ENCODE measurements at regions not wholly inside any gene's neighbourhood (a gene's known extent, or its start where the extent isn't known, plus 50 kb on each side); places are given as distances from the start of the nearest gene placed in this dataset.
"Not testable (repeated sequence)": the region's sequence is repeated elsewhere in the genome, so short reads cannot be mapped to it uniquely, and the experiment has no call there.

DNA sequence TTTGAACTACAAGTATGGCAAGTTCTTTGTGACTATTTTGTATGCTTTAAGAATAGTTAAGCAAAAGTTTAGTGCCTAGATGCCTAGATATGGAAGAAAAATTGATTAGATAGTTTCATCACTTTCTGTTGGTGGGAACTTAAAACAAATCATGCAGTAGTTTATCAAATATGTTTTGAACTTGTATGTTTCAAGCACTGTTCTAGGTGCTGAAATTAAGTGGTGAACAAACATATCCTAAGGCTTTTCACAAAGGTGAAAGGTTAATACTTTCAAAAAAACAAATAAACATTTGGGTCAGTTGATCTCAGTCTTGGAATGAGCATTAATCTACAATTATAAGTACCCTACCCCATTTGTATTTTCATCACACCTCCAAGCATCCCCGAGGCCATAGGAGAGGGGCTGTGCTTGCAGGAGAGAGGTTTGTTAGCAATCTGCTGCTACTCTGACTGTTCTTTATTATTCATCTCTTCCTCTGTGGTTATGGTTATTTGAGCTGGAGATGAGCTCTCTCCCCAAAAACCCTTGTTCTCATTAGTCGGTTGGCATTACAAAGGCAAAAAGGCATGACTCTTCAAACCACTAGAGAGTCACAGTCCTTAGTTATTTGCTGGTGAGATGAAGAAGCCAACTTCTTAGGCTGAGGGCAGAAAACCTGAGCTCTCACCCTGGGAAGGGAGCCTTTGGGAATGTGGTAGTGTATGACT lies 103.9 kb upstream of the FHL2 start:
- DNase-seq (ENCODE audit: low read depth, low spot score) = no peak

DNA sequence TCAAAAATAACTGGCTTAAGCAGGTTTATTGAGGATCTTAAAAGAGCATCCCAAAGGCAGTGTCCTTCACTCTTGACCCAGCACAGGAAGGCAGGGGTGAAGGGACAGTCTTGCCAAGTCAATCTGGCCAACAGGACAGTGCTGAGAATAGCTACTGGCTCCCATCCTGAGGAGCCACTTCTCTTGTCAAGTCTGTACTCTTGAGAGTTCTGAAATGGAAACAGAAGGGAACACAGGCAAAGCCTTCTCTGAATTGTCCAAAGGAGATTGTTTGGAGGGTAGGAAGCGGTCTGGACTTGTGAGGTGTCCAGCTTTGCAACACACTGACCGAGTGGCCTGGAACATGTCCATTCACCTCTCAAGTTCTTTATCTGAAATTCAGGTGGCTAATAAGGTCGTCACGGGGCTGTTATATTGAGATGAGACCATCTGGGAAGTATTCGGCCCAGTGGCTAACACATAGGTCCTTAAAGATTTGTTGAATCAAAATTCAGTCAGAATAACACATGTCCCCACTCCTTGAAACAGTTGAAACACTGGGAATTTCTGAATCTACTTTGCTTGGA lies 99.5 kb upstream of the FHL2 start:
- no peak for DNase-seq (ENCODE audit: low read depth, low spot score)

DNA sequence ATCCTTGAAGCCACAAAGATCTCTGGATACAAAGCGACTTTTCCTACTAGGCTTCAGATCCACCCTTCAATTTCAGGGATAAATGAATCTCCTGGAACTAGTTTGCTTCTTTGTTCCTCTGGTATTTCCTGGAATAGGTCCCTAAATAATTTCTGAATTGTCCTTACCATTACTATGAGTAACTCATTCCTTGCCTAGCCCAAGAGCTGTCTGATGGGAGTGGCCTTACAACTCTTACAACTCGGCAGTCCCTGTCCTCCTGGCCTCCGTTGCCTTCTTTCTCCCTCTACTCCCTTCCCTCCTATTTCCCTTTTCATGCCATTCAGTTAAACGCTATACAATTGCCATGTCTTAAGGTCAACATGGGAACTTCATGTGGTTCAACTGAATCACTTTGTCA lies 98.2 kb upstream of the FHL2 start:
- no peak for DNase-seq (ENCODE audit: low read depth, low spot score)

DNA sequence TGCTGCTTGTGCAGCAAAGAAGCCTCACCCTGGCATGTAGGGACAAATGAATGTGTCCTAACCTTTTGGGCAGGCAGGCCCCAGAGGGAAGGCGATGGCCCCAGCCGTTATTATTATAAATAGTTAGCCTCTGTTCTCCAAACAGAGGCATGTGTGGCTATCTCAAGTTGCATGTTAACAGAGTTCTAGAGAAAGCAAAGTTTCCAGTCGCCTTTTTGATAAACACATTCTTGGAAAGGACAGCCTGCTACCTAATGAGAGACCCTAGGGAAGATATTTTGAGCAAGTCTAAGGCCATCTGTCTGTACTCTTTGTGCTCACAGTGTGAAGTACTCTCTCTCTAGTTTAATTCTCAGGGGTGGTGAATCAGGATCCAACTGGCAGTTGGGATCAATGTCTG lies 97.4 kb upstream of the FHL2 start:
- no peak for DNase-seq (ENCODE audit: low read depth, low spot score)

DNA sequence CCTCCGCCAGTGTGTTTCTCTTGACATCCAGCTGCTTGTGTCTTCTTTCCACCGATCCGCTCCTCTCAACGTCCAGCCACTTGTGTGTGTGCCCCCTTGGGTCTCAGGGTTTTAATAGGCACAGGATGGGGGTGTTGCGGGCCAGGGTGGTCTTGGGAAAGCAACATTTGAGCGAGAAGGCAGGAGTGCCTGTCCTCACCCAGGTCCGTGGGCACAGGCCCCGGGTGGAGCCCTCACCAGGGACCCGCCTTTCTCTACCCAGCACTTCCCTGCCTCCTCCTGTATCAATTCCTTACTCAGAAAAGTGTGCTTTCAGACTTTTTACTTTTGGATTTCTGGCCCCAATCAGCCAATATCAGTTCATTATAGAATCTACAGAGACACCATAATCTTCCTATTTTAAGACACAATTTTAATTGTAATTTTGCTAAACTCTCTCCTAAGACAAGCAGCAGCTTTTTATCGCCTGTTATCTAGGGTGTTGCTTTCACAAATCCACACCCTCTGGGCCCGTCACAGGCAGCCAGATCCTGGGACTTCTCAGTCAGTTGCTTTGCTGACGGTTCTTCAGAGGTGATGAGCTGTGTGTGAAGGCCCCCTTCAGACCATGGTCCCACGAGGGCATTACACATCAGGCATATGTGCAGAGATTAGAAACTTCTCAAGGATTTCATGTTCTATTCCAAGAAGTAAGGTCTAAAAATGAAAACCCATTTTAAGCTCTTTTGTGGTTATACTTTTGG lies 96.0 kb upstream of the FHL2 start:
- DNase-seq (ENCODE audit: low read depth, low spot score) = no peak

DNA sequence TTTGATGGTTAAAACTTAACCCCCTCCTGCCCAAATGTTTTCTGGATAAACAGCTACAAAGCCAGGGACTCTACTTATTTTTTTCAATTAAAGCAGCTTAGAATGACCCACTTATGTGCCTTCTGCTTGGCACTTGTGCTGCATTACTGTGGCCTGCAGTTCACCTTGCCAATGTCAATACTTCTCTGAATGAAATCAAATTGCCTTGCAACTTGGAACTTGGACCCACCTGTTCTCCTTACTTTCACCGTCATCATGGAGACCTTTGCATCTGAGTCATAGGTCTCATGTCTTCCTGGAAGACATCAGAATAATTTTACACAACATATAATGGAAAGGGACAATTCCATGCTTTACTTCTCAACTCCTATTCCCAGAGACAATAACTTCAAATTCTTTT lies 92.1 kb upstream of the FHL2 start:
- DNase-seq (ENCODE audit: low read depth, low spot score) = no peak

DNA sequence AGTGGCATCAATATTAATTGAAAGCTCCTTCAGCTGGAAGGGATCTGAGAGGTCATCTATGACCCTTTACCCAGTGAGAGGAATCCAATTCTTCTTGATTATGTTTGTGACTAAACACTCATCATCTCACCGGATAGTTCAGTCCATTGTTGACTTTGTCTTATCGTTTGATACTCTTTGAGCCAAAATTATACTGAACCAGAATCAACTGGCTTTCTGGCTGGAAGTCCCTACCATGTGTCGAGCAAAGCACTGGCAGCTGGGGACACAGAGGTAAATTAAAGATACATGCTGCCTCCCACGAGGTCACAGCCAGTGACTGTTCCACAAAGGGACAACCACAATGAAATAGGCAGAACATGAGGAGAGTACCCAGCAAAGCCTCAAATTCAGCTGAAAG lies 91.4 kb upstream of the FHL2 start:
- DNase-seq (ENCODE audit: low read depth, low spot score) = no peak

DNA sequence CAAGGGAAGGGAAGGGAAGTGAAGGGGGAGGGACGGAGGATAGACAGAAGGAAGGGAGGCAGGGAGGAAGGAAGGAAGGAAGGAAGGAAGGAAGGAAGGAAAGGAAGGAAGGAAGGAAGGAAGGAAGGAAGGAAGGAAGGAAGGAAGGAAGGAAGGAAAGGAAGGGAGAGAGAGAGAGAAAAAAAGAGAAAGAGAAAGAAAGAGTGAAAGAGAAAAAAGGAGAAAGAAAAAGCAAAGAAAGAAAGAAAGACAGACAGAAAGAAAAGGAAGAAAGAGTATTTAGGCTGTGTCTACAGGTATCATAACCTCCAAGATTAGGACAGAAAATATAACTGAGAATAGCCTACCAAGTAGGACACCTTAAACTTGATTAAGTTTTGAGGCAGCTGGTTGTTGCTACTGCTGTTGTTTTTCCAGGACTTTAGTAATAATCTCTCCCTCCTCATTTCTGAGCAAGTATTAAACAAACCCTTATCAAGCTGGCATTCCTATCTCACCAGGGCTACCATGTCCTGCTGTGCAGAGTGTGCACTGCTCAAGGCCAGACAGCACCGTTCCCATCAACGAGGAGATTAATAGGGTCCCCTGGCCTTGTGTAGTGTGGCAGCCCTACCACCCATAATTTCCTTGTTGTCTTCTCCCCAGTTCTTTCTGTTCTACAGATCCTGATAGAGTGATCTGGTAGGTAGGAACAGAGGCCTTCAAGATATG lies 90.5 kb upstream of the FHL2 start:
- DNase-seq (ENCODE audit: low read depth, low spot score) = no peak

DNA sequence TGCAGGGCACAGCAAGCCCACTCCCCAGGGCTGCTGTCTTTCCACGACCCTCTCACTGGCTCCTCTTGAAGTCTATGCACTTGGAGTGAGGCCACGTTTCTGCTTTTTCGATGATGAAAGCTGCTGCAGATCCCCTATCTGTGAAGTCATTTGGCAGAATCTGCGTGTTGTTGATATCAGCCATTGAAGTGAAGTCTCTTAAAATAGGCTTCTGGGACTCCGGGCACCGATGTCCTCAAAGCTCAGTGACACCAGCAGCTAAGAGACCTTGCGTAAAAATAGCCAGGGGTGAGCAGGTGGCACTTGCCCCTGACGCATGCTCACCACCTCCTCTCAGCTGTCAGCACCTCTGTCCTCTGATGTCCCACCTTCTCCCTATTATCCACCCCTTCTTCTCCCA lies 89.4 kb upstream of the FHL2 start:
- no peak for DNase-seq (ENCODE audit: low read depth, low spot score)

DNA sequence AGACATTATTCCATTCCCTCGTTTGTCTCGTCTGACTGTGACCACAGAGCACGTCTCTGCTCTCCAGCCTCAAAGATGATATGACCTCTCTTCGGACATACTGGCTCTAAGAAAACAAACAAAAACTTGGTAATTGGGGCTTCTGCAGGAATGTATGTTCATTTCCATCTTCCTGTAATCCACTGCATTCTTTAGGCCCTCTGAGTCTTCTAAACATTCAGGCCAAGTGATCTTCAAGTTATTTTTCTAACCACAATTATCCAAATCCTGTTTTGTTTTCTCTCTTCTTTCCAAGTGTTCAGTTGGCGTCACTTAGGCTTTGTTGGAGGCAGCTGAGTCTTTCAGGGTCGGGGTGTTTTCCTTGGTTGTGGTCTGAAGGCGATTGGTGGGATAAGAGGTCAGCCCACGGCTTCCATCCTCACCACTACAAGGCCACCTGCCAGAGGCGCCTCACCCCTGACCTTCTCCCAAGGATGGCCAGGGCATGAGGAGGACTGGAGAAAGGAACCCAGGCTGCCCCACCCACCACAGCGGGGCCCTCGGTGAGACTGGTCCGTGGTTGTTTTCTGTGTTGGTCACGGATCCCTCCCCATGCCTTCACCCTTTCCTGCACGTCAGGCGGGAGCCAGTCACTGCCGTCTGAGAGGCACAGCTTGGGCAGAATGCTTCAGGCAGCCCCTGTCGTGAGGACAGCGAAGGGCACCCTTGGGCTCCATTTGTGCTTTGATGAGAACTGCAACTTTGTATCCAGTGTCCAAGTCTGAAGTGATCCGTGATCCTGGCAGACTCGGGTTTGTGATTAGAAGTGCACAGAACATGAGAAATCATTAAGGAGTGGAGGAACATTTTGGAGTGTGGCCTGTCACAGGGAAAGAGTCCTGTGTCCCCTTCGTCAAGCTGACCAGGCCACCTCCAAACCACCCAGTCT lies 88.6 kb upstream of the FHL2 start:
- peak; percentile 79 for DNase-seq (ENCODE audit: low read depth, low spot score)

DNA sequence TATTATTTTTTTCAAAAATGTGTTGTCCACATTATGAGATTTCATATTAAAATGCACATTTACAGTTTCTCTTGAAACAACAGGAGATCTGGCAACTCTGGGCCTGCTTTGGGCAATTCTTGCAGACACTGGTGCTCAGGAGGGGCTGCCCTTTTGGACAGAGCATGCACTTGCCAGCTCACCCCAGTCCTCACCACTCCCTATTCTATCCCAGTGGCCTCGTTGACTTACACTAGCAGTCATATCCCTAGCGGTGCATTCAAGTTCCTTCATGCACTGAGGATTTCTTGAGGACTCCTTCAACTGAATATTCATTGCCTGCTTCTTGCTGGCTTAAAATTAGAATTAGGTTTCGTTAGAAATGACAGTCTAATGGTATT lies 87.9 kb upstream of the FHL2 start:
- no peak for DNase-seq (ENCODE audit: low read depth, low spot score)

DNA sequence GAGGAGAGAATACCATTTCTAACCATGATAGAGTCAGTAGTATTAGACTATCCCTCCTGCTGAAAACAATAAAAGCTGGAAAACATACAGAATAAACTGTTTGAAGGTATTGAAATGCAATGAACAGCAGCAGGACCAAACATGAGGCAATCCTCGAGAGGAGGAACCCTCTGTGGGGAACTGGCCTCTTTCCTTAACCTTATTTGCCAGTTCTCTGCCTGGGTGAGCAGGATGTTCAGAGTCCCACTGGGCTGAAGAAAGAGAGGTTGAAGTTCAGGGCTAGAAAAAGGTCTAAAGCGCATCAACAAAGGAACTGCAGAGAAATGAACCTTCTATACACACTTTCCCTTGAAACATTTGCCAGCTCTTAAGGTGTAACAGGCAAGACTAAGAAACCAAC lies 79.8 kb upstream of the FHL2 start:
- DNase-seq (ENCODE audit: low read depth, low spot score) = peak; percentile 47

DNA sequence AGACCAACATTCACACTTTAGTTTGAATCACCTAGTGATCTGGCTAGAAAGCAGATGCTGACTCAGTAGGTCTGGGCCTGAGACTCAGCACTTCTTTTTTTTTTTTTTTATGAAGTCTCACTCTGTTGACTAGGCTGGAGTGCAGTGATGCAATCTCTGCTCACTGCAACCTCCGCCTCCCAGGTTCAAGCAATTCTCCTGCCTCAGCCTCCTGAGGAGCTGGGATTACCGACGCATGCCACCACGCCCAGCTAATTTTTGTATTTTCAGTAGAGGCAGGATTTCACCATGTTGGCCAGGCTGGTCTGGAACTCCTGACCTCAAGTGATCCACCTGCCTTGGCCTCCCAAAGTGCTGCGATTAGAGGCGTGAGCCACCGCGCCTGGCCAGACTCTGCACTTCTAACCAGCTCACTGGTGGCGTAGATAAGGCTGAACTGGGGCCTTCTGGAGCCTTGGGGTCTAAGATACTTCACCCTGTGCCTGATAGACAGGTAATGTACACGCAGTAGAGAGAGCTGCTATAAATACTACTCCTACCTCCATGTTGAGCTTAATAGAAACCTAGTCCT lies 78.3 kb upstream of the FHL2 start:
- DNase-seq (ENCODE audit: low read depth, low spot score) = not testable (repeated sequence)

DNA sequence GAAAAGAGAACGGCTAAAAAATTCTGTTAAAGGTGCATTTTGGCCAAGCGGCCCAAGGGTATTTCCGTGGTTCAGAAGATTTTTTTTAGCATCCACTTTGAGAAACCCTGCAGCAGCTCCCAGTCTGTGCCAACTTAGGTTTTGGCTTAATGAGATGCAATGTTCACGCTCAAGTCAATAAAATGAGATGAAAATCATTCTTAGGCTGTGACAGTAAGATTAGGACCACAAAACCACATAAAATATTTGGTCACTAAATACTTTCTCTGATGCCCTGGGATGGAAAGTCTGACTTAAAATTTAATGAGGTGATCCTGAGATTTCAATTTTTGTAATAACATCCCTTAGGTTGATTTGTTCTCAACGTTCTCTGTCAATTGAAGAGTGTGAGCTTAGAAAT lies 74.2 kb upstream of the FHL2 start:
- DNase-seq (ENCODE audit: low read depth, low spot score) = no peak

DNA sequence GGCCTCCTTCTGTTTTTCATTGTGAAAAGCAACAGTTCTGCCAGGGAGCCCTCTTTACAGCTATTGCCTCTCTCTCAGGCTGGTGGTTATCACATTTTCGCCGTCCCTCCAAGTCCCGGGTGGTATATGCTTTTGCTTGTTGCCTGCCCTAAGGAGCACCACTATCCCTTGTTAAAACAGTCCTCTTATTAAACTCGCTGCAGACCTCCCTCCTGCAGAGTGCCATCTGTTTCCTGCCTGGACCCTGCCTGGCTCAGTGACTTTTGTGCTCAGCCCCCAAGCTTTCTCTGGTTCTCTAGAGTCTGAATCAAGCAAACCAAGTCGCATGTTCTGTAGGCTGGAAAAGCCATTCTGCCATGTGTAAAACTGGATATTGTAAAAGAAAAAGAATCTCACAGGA lies 72.1 kb upstream of the FHL2 start:
- no peak for DNase-seq (ENCODE audit: low read depth, low spot score)

DNA sequence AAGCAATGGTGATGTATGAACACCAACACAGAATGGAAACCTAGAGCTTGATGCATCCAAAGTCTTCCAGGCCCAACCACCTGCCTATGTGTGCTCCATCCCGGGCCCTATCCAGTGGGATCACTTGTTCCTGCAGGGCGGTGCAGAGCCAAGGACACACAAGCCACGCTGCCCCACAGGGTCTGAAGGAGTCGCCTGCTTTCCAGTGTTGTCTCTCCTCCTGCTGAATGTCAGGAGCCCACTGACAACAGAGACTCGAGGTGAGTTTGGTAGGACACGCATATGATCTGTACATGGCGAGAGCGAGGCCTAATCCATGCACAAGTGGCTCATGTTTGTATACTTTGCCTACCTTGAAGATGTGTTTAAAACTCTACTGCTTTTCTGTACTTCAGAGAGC lies 70.9 kb upstream of the FHL2 start:
- no peak for DNase-seq (ENCODE audit: low read depth, low spot score)

DNA sequence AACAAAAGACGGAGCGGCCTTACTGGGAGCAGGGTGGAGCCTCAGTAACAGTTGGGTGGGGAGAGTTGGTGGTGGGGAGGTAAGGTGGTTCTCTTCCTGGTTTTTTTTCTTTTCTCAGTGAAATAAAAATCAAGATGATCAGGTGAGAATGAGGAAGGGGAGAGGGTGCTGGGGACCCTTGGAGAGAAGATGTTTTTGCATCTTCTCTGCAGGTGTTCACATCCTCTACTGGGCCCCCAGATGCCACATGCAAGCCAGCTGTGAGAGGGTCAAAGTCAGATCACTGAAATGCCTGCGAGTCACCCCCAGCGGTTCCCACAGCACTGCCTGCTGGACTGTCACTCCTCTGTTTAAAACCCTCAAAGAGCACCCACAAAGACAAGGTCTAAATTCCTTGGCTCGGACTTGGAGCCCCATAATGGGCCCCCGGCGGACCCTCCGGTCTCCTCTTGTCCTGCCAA lies 69.8 kb upstream of the FHL2 start:
- no peak for DNase-seq (ENCODE audit: low read depth, low spot score)

DNA sequence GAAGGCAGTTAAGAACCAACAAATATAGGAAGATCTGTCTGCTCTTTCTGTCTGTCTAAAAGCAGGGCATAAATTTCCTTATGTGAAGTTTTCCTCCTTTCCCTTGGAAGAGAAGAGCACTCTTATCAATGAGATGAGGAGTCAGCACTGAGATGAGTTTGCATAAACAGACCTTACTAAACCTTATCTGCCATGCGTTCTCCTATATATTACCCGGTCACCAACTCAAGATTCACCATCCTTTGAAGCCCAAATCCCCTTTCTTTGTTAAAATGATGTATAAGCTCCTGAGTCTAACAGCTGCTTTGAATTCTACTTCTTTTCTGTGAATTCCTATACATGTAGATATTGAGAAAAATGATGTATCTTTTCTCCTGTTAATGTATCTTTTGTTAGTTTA lies 65.5 kb upstream of the FHL2 start:
- DNase-seq (ENCODE audit: low read depth, low spot score) = no peak

DNA sequence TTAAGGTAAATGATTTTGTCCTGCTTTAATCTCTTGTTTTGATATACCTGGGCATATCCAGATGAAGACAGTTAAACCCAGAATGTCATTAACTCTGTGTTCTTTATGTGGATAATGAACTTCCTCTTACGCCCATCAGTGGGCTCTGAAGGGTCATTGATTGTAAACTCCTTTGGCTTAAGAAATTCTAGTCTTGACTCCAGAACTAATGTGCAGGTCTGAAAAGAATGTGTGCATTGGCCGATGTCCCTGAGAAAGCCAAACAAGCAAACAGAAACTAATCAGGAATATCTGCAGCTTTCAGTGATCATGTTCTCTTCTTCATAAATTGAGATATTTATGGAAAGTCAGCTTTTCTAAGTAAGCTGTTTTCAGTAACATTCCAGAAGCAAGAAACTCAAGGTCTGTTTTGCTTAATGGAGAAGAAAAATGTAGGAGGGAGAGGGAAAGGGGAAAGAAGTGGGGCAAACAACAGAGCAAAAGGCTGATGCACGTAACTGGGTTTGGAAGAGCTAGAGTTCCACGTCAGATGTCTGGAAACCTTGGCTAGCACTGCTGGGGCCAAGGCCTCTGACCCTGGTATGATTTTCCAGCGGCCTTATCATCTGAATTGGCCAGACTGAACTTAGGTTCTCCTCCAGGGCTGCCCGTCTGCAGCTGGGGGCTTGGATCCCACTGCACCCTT lies 61.3 kb upstream of the FHL2 start:
- no peak for DNase-seq (ENCODE audit: low read depth, low spot score)

DNA sequence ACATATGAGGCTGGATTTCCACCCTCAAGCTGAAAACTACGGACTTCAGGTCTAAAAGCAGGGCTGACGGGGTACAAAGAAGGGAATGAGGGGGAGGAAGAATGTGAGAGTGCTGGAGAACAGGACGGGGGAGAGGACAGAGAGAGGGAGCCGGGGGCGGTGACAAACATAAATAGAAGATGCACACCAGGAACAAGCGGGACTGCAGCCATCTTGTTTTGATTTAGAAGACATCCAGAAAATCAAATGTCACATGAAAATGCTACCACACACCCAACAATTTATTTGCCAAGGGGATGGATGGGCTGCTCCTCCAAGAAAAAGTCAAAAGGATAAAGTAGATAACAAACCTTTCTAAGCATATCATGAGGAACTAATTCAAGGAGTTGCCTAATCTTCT lies 59.2 kb upstream of the FHL2 start:
- no peak for DNase-seq (ENCODE audit: low read depth, low spot score)
